Panc1 (cell line): ENCODE measurements at regions not wholly inside any gene's neighbourhood (a gene's known extent, or its start where the extent isn't known, plus 50 kb on each side); places are given as distances from the start of the nearest gene placed in this dataset.

Experiments
- CTCF ChIP-seq: fragments of 450-650 bp; IDR thresholded peaks from 2 replicates; pipeline ENCODE4 v1.5.1; 2017; ENCODE audit warnings: mild to moderate bottlenecking
- POLR2AphosphoS5 ChIP-seq: IDR thresholded peaks from 2 replicates; pipeline ENCODE4 v1.6.1; 2012; ENCODE audit warnings: mild to moderate bottlenecking, low read depth, low read length, moderate library complexity
- REST ChIP-seq, 2 experiments: IDR thresholded peaks; 2 replicates each; pipeline ENCODE4 v1.6.1; 2011 to 2012; ENCODE audit warnings: low read depth in 2 of 2, control low read depth in 1 of 2, low read length in 1 of 2, mild to moderate bottlenecking in 1 of 2, moderate library complexity in 1 of 2; ENCODE audit not compliant: insufficient read depth in 1 of 2
- SIN3A ChIP-seq: IDR thresholded peaks from 2 replicates; pipeline ENCODE4 v1.6.1; 2012; ENCODE audit warnings: low read depth, mild to moderate bottlenecking, low read length, moderate library complexity, borderline replicate concordance; ENCODE audit not compliant: insufficient read depth
- TCF7L2 ChIP-seq: IDR thresholded peaks from 2 replicates; pipeline ENCODE4 v1.6.1; 2011; ENCODE audit warnings: mild to moderate bottlenecking, low read depth, low read length, inconsistent platforms

- TF ChIP-seq CTCF (no peak), SIN3A (no peak), REST (IDR thresholded peaks at IDR 0.05; ENCODE audit: insufficient read depth in 1 of 2, low read depth in 2 of 2, low read length in 1 of 2) (no peak), TCF7L2 (no peak), POLR2AphosphoS5 (no peak)
Observed at GRCh38 chr2:40544072-40544471, 92.2 kb upstream of the SLC8A1 start.
